MCF 10A (cell line): ENCODE measurements at regions not wholly inside any gene's neighbourhood (a gene's known extent, or its start where the extent isn't known, plus 50 kb on each side); places are given as distances from the start of the nearest gene placed in this dataset.

Source experiments
- BruUV-seq: library from RNA; stranded (reverse); fragments of 400-500 nt; replicated peaks from 2 replicates; lab custom pipeline; 2021; lab: Mats Ljungman, UMichigan
- CTCF ChIA-PET: fragments of 300-600 bp; sonication (Branson Sonifier 250); formaldehyde crosslinking; extraction: SDS; loops from one replicate; lab custom pipeline; 2021; ENCODE audit warnings: antibody characterized with exemption, inconsistent platforms; lab: Yijun Ruan, JAX
- POLR2A ChIA-PET: fragments of 300-600, 350-650 bp; sonication (Branson Sonifier 250); formaldehyde crosslinking; extraction: SDS; loops from one replicate; lab custom pipeline; 2020; ENCODE audit warnings: antibody characterized with exemption, inconsistent platforms; lab: Yijun Ruan, JAX
- DNase-seq: peaks from one replicate; pipeline ENCODE4 v3.0.0-alpha.2; 2018; ENCODE audit not compliant: unreplicated experiment
- H3K27ac Mint-ChIP-seq: one replicate; pipeline ENCODE4 v1.8.0; 2022; ENCODE audit warnings: mild to moderate bottlenecking, low read depth, mixed read lengths; ENCODE audit not compliant: unreplicated experiment
- H3K27me3 Mint-ChIP-seq: one replicate; pipeline ENCODE4 v1.8.0; 2022; ENCODE audit warnings: mixed read lengths; ENCODE audit not compliant: insufficient read depth, unreplicated experiment
- H3K36me3 Mint-ChIP-seq: one replicate; pipeline ENCODE4 v1.8.0; 2022; ENCODE audit warnings: mild to moderate bottlenecking, moderate library complexity, mixed read lengths; ENCODE audit not compliant: insufficient read depth, unreplicated experiment
- H3K4me1 Mint-ChIP-seq: one replicate; pipeline ENCODE4 v1.8.0; 2022; ENCODE audit warnings: mixed read lengths; ENCODE audit not compliant: insufficient read depth, unreplicated experiment
- H3K4me3 Mint-ChIP-seq: one replicate; pipeline ENCODE4 v1.8.0; 2022; ENCODE audit warnings: mild to moderate bottlenecking, moderate library complexity, mixed read lengths; ENCODE audit not compliant: unreplicated experiment
- H3K9me3 Mint-ChIP-seq: one replicate; pipeline ENCODE4 v1.8.0; 2022; ENCODE audit warnings: mixed read lengths; ENCODE audit not compliant: unreplicated experiment
- CTCF ChIP-seq: fragments of 200-600 bp; IDR thresholded peaks from one replicate; pipeline ENCODE4 v1.8.0; 2022; ENCODE audit warnings: antibody characterized with exemption, mild to moderate bottlenecking; ENCODE audit not compliant: unreplicated experiment
- intact Hi-C: fragments of 100-400 bp; cut with micrococcal nuclease; formaldehyde crosslinking; loops from 2 replicates; pipeline ENCODE4 v1.14.1; 2022

GRCh38 chr15:94057305-94057704, 174.1 kb upstream of the MCTP2 start:
- Mint-ChIP-seq H3K27ac (no peak overlapping the region), H3K36me3 (no peaks in the 10 kb centered on the region)

GRCh38 chr15:94056314-94056713, 175.0 kb upstream of the MCTP2 start:
- ChIA-PET POLR2A (interaction anchor here (0.6 kb wide), 1 partner anchor 24 kb away, joined by 3 read pairs; no protein-coding TSS in a partner anchor), CTCF (no interaction called here)
- H3K27me3 Mint-ChIP-seq = no peaks in the 10 kb centered on the region
- DNase-seq = peak; percentile 23
- no peaks in the 10 kb centered on the region for H3K36me3 Mint-ChIP-seq
- H3K27ac Mint-ChIP-seq = no peak overlapping the region
- intact Hi-C loops = no loop called here
- no peaks in the 10 kb centered on the region for H3K9me3 Mint-ChIP-seq
- no TSS peak for BruUV-seq
- H3K4me3 Mint-ChIP-seq = no peak overlapping the region
- TF ChIP-seq CTCF = no peak
- peaks cover 11% of the 10 kb centered on the region for H3K4me1 Mint-ChIP-seq

More at GRCh38 chr15:94057305-94057704, 174.1 kb upstream of the MCTP2 start:
- ChIA-PET POLR2A (interaction anchor here (0.6 kb wide), 1 partner anchor 489 kb away, joined by 3 read pairs; no protein-coding TSS in a partner anchor), CTCF (interaction anchor here (0.7 kb wide), 1 partner anchor 62 kb away, joined by 3 read pairs; no protein-coding TSS in a partner anchor)
- Mint-ChIP-seq H3K27me3 (no peaks in the 10 kb centered on the region), H3K9me3 (no peaks in the 10 kb centered on the region), H3K4me1 (peaks cover 11% of the 10 kb centered on the region), H3K4me3 (no peak overlapping the region)
- TF ChIP-seq CTCF = no peak
- no peak for DNase-seq
- intact Hi-C loops = no loop called here
- BruUV-seq = no TSS peak

- no peak for DNase-seq
- Mint-ChIP-seq H3K9me3 (no peaks in the 10 kb centered on the region), H3K4me1 (peaks cover 11% of the 10 kb centered on the region), H3K27me3 (no peaks in the 10 kb centered on the region), H3K36me3 (no peaks in the 10 kb centered on the region), H3K27ac (no peak overlapping the region), H3K4me3 (no peak overlapping the region)
- ChIA-PET POLR2A (interaction anchor here (0.7 kb wide), 2 partner anchors 10 to 111 kb away, joined by 3 read pairs; no protein-coding TSS in a partner anchor), CTCF (interaction anchor here (0.7 kb wide), 1 partner anchor 16 kb away, joined by 3 read pairs; no protein-coding TSS in a partner anchor)
- no peak for TF ChIP-seq CTCF
- intact Hi-C loops = no loop called here
- BruUV-seq = no TSS peak
These were observed 177.7 kb upstream of the MCTP2 start for GRCh38 chr15:94053626-94054025.

- Mint-ChIP-seq H3K27ac (no peak overlapping the region), H3K4me1 (peaks cover 11% of the 10 kb centered on the region), H3K4me3 (no peak overlapping the region), H3K9me3 (no peaks in the 10 kb centered on the region), H3K36me3 (no peaks in the 10 kb centered on the region), H3K27me3 (no peaks in the 10 kb centered on the region)
- intact Hi-C loops = no loop called here
- BruUV-seq = no TSS peak
- ChIA-PET CTCF (interaction anchor here (1.6 kb wide), 1 partner anchor 67 kb away, joined by 9 read pairs; no protein-coding TSS in a partner anchor), POLR2A (no interaction called here)
- TF ChIP-seq CTCF = no peak
- DNase-seq = no peak
These were observed 178.7 kb upstream of the MCTP2 start for GRCh38 chr15:94052711-94053110.
